K562 (cell line): ENCODE measurements at regions not wholly inside any gene's neighbourhood (a gene's known extent, or its start where the extent isn't known, plus 50 kb on each side); places are given as distances from the start of the nearest gene placed in this dataset.
A peak's percentile ranks its signal among the peaks of the same experiment; 100 is the strongest.

Source experiments
- BRD4 ChIP-seq: fragments of 200-600 bp; sonication (generic); IDR thresholded peaks from 2 replicates; pipeline ENCODE4 v1.6.1; 2017; ENCODE audit warnings: inconsistent platforms
- CHD2 ChIP-seq: IDR thresholded peaks from 2 replicates; pipeline ENCODE4 v1.6.1; 2011; ENCODE audit warnings: low read depth, low read length
- CREBBP ChIP-seq: IDR thresholded peaks from one replicate; pipeline ENCODE4 v1.6.1; 2012; ENCODE audit warnings: low read depth, mild to moderate bottlenecking, control low read depth, inconsistent platforms, low read length
- EGR1 ChIP-seq: fragments of 450-650 bp; conservative IDR thresholded peaks from 2 replicates; pipeline ENCODE4 v1.6.1; 2017; ENCODE audit warnings: mild to moderate bottlenecking
- KDM1A ChIP-seq, 2 experiments: fragments of 450-650 bp; IDR thresholded peaks; 2 replicates each; pipeline ENCODE4 v1.6.1; 2016; ENCODE audit warnings: mild to moderate bottlenecking in 2 of 2
- KLF16 ChIP-seq: IDR thresholded peaks from 2 replicates; pipeline ENCODE4 v1.6.1; 2016; ENCODE audit warnings: antibody characterized with exemption
- MEIS2 ChIP-seq: fragments of 450-650 bp; IDR thresholded peaks from 2 replicates; pipeline ENCODE4 v1.6.1; 2014; ENCODE audit warnings: mild to moderate bottlenecking; ENCODE audit not compliant: partially characterized antibody
- REST ChIP-seq, 2 experiments: fragments of 450-650 bp; formaldehyde crosslinking in 1 of 2; IDR thresholded peaks; 2 replicates each; pipeline versions ENCODE4 v1.4.0 to v1.6.1; 2014 to 2020; ENCODE audit warnings: mild to moderate bottlenecking in 2 of 2, borderline replicate concordance in 1 of 2, low read depth in 1 of 2
- RNF219 ChIP-seq: fragments of 250-450 bp; sonication (Bioruptor Pico); IDR thresholded peaks from 2 replicates; pipeline ENCODE4 v1.5.0; 2022; ENCODE audit warnings: mild to moderate bottlenecking
- TARDBP ChIP-seq: fragments of 450-650 bp; IDR thresholded peaks from 2 replicates; pipeline ENCODE4 v1.6.1; 2016
- THRA ChIP-seq: fragments of 450-650 bp; IDR thresholded peaks from 2 replicates; pipeline ENCODE4 v1.6.1; 2017; ENCODE audit warnings: mild to moderate bottlenecking, moderate library complexity
- ZBTB9 ChIP-seq: fragments of 450-650 bp; formaldehyde crosslinking; IDR thresholded peaks from 2 replicates; pipeline ENCODE4 v1.4.0; 2020; ENCODE audit warnings: mild to moderate bottlenecking, moderate library complexity
- ZFP30 ChIP-seq: fragments of 250-450 bp; sonication (Bioruptor Pico); IDR thresholded peaks from 2 replicates; pipeline ENCODE4 v1.8.0; 2022; ENCODE audit warnings: moderate library complexity, mild to moderate bottlenecking, inconsistent platforms, borderline replicate concordance
- ZNF217 ChIP-seq: sonication (generic); formaldehyde crosslinking; IDR thresholded peaks from 2 replicates; pipeline ENCODE4 v1.8.0; 2022; ENCODE audit warnings: mild to moderate bottlenecking, missing genetic modification reagents
- ZNF23 ChIP-seq: fragments of 250-450 bp; sonication (Bioruptor Pico); IDR thresholded peaks from 2 replicates; pipeline ENCODE4 v1.4.0; 2020; ENCODE audit warnings: mild to moderate bottlenecking

- 0 out of 2 replicates have a peak, but pooled peaks have one; percentile 23 for TF ChIP-seq ZBTB9
- TF ChIP-seq KDM1A (IDR thresholded peaks at IDR 0.05), result 0 out of 4 replicates have a peak, but pooled peaks of 1 of the 2 experiments have one; percentile 12
- no peak for TF ChIP-seq ZNF23 (CRISPR knock-in tag)
- TF ChIP-seq CREBBP, result no peak
- no peak for TF ChIP-seq TARDBP
- TF ChIP-seq RNF219 (CRISPR knock-in tag), result no peak
- TF ChIP-seq ZNF217, result no peak
- peak; percentile 48; the same call in 1 of the 2 replicates for TF ChIP-seq KLF16
- no peak for TF ChIP-seq BRD4
- TF ChIP-seq THRA, result no peak
- peak; percentile 50 for TF ChIP-seq REST (IDR thresholded peaks at IDR 0.05; ENCODE audit: borderline replicate concordance)
- TF ChIP-seq REST (CRISPR knock-in tag; IDR thresholded peaks at IDR 0.05; ENCODE audit: low read depth), result no peak
- no peak for TF ChIP-seq ZFP30
- TF ChIP-seq CHD2, result no peak
- TF ChIP-seq EGR1, result no peak
- no peak for TF ChIP-seq MEIS2
These were observed 72.0 kb upstream of the TES start (continued) for GRCh38 chr7:116138202-116138801.
